ENCODE measurements at regions not wholly inside any gene's neighbourhood (a gene's known extent, or its start where the extent isn't known, plus 50 kb on each side); places are given as distances from the start of the nearest gene placed in this dataset.

DNA sequence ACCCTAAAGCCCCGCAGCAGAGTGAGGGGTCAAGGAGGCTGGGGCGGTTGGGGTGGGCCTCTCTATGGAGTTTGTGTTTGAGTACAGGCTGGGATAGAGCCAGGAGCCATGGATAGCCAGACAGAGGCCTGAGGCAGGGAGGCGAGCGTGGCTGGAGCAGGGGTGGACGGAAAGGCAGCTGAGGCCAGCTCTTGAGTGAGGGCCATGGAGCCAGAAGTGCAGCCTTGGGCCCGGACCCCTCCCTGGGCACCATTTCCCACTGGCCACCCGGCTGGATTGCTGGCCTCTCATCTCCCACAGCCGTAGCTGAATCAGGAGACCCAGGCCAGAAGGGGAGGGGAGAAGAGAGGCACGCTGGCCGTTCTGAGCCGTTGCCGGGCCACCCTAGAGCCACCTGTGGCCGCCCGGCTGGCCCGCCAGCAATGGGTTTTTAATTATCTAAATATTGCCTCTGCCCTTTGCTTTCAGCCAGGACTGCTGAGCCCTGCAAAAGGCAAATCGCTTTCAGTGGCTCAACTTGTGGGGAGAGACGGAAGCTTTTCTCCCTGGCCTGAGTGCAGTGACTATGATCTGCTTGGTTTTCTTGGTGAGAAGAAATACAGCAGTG, 75.2 kb upstream of the GSE1 start:
- Histone ChIP-seq H4K20me1 (ENCODE audit: insufficient read depth, low read length) (peaks cover 50% of the 10 kb centered on the region), H3K27me3 (ENCODE audit: insufficient read depth, low read length) (no peaks in the 10 kb centered on the region), H3K36me3 (ENCODE audit: insufficient read depth, low read length) (no peaks in the 10 kb centered on the region), H3K9ac (ENCODE audit: low read length) (no peak overlapping the region), H3K4me2 (ENCODE audit: low read length) (no peak overlapping the region), H3K4me3 (ENCODE audit: insufficient read depth, low read depth, low read length) (no peak overlapping the region), H3K9me3 (ENCODE audit: insufficient read depth, low read depth, low read length) (peaks cover 6% of the 10 kb centered on the region), H3K27ac (ENCODE audit: low read depth, low read length) (no peak overlapping the region), H3K4me1 (ENCODE audit: insufficient read depth, low read length) (no peaks in the 10 kb centered on the region), H3K79me2 (ENCODE audit: insufficient read depth, low read length) (no peaks in the 10 kb centered on the region), H2AFZ (ENCODE audit: low read depth, low read length) (no peak overlapping the region)
- DNase-seq (ENCODE audit: low read depth) (no peak), FAIRE-seq (no peak)
- peaks cover 7% of the 10 kb centered on the region for H3K9me3 Mint-ChIP-seq (ENCODE audit: unreplicated experiment)
- H3K36me3 Mint-ChIP-seq (ENCODE audit: low read depth, unreplicated experiment), result peaks cover 4% of the 10 kb centered on the region
- H3K27me3 Mint-ChIP-seq (ENCODE audit: low read depth, unreplicated experiment), result peaks cover 20% of the 10 kb centered on the region
- no peak overlapping the region for H3K4me3 Mint-ChIP-seq (ENCODE audit: unreplicated experiment)
- H3K27ac Mint-ChIP-seq (ENCODE audit: unreplicated experiment), result no peak overlapping the region
- TF ChIP-seq CTCF (IDR thresholded peaks at IDR 0.05; ENCODE audit: insufficient read depth, low read depth, low read length), result no peak
- TF ChIP-seq EZH2 (IDR thresholded peaks at IDR 0.05; ENCODE audit: insufficient read depth, low read length), result no peak
- no peaks in the 10 kb centered on the region for H3K4me1 Mint-ChIP-seq (ENCODE audit: low read depth, unreplicated experiment)

DNA sequence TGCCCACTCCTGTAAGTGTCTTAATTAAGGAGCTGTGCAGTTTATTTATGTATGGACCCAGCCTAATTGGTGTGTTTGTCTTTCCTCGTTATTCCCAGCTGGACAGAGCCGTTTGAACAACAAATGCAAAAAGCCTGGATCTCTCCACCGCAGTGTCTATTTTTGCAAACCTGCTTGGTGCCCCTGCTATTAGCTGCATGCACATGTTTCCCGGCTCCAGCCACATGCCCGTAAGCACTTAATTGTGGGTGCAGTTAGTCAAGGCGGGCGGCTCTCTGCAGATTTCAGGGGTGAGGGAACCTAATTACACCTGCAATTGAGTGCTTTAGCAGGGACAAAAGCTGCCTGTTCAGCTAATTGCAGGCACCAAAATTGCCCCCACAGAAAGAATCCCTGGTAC, 74.0 kb upstream of the GSE1 start:
- no peak overlapping the region for H3K27ac ChIP-seq (ENCODE audit: low read depth, low read length)
- H3K9ac ChIP-seq (ENCODE audit: low read length), result no peak overlapping the region
- H4K20me1 ChIP-seq (ENCODE audit: insufficient read depth, low read length), result peaks cover 58% of the 10 kb centered on the region
- no peaks in the 10 kb centered on the region for H3K79me2 ChIP-seq (ENCODE audit: insufficient read depth, low read length)
- no peak overlapping the region for H3K4me3 ChIP-seq (ENCODE audit: insufficient read depth, low read depth, low read length)
- Mint-ChIP-seq H3K4me3 (ENCODE audit: unreplicated experiment) (no peak overlapping the region), H3K4me1 (ENCODE audit: low read depth, unreplicated experiment) (no peaks in the 10 kb centered on the region), H3K27me3 (ENCODE audit: low read depth, unreplicated experiment) (peaks cover 25% of the 10 kb centered on the region), H3K36me3 (ENCODE audit: low read depth, unreplicated experiment) (peaks cover 4% of the 10 kb centered on the region), H3K27ac (ENCODE audit: unreplicated experiment) (no peak overlapping the region), H3K9me3 (ENCODE audit: unreplicated experiment) (peaks cover 7% of the 10 kb centered on the region)
- no peak overlapping the region for H3K4me2 ChIP-seq (ENCODE audit: low read length)
- no peaks in the 10 kb centered on the region for H3K4me1 ChIP-seq (ENCODE audit: insufficient read depth, low read length)
- no peaks in the 10 kb centered on the region for H3K36me3 ChIP-seq (ENCODE audit: insufficient read depth, low read length)
- TF ChIP-seq EZH2 (IDR thresholded peaks at IDR 0.05; ENCODE audit: insufficient read depth, low read length), result no peak
- TF ChIP-seq CTCF (IDR thresholded peaks at IDR 0.05; ENCODE audit: insufficient read depth, low read depth, low read length), result no peak
- no peak for DNase-seq (ENCODE audit: low read depth)
- H3K27me3 ChIP-seq (ENCODE audit: insufficient read depth, low read length), result no peaks in the 10 kb centered on the region
- H2AFZ ChIP-seq (ENCODE audit: low read depth, low read length), result no peak overlapping the region
- FAIRE-seq, result no peak
- H3K9me3 ChIP-seq (ENCODE audit: insufficient read depth, low read depth, low read length), result peaks cover 6% of the 10 kb centered on the region

GRCh38 chr16:85539629-85540291, 73.4 kb upstream of the GSE1 start:
- Mint-ChIP-seq H3K27me3 (ENCODE audit: low read depth, unreplicated experiment) (peaks cover 23% of the 10 kb centered on the region), H3K36me3 (ENCODE audit: low read depth, unreplicated experiment) (peaks cover 4% of the 10 kb centered on the region), H3K27ac (ENCODE audit: unreplicated experiment) (no peak overlapping the region), H3K9me3 (ENCODE audit: unreplicated experiment) (peaks cover 7% of the 10 kb centered on the region), H3K4me1 (ENCODE audit: low read depth, unreplicated experiment) (no peaks in the 10 kb centered on the region), H3K4me3 (ENCODE audit: unreplicated experiment) (no peak overlapping the region)
- H2AFZ ChIP-seq (ENCODE audit: low read depth, low read length), result no peak overlapping the region
- no peaks in the 10 kb centered on the region for H3K36me3 ChIP-seq (ENCODE audit: insufficient read depth, low read length)
- no peak overlapping the region for H3K4me3 ChIP-seq (ENCODE audit: insufficient read depth, low read depth, low read length)
- TF ChIP-seq EZH2 (IDR thresholded peaks at IDR 0.05; ENCODE audit: insufficient read depth, low read length) (no peak), CTCF (IDR thresholded peaks at IDR 0.05; ENCODE audit: insufficient read depth, low read depth, low read length) (no peak)
- DNase-seq (ENCODE audit: low read depth) (no peak), FAIRE-seq (no peak)
- peaks cover 59% of the 10 kb centered on the region for H4K20me1 ChIP-seq (ENCODE audit: insufficient read depth, low read length)
- H3K27me3 ChIP-seq (ENCODE audit: insufficient read depth, low read length), result no peaks in the 10 kb centered on the region
- H3K9me3 ChIP-seq (ENCODE audit: insufficient read depth, low read depth, low read length), result peaks cover 6% of the 10 kb centered on the region
- no peaks in the 10 kb centered on the region for H3K79me2 ChIP-seq (ENCODE audit: insufficient read depth, low read length)
- no peak overlapping the region for H3K4me2 ChIP-seq (ENCODE audit: low read length)
- no peaks in the 10 kb centered on the region for H3K4me1 ChIP-seq (ENCODE audit: insufficient read depth, low read length)
- H3K9ac ChIP-seq (ENCODE audit: low read length), result no peak overlapping the region
- H3K27ac ChIP-seq (ENCODE audit: low read depth, low read length), result no peak overlapping the region
